H7 (cell line): ENCODE measurements at regions not wholly inside any gene's neighbourhood (a gene's known extent, or its start where the extent isn't known, plus 50 kb on each side); places are given as distances from the start of the nearest gene placed in this dataset.

Experiments
- DNase-seq: peaks from one replicate; pipeline ENCODE4 v3.0.0; 2012
- H3K27me3 ChIP-seq: 2 replicates; pipeline ENCODE4 v1.6.0; 2011; ENCODE audit warnings: mild to moderate bottlenecking, low read length; ENCODE audit not compliant: control insufficient read depth, insufficient read depth
- H3K36me3 ChIP-seq: replicated peaks from 2 replicates; pipeline ENCODE4 v1.5.1; 2011; ENCODE audit warnings: low read length; ENCODE audit not compliant: control insufficient read depth, insufficient read depth
- H3K4me3 ChIP-seq: 2 replicates; pipeline ENCODE4 v1.5.1; 2011; ENCODE audit warnings: low read depth, mild to moderate bottlenecking, control low read depth, low read length, moderate library complexity; ENCODE audit not compliant: insufficient read depth

- H3K4me3 ChIP-seq: no peak overlapping the region
- H3K36me3 ChIP-seq: no peaks in the 10 kb centered on the region
- no peak for DNase-seq
- H3K27me3 ChIP-seq: no peaks in the 10 kb centered on the region
Measured at GRCh38 chr17:83144421-83145357, 65.3 kb downstream of the METRNL start.

GRCh38 chr17:83145358-83145738, 65.9 kb downstream of the METRNL start:
- H3K27me3 ChIP-seq: no peaks in the 10 kb centered on the region
- no peaks in the 10 kb centered on the region for H3K36me3 ChIP-seq
- DNase-seq: no peak
- no peak overlapping the region for H3K4me3 ChIP-seq

- DNase-seq: no peak
- no peak overlapping the region for H3K4me3 ChIP-seq
- H3K36me3 ChIP-seq: no peaks in the 10 kb centered on the region
- no peaks in the 10 kb centered on the region for H3K27me3 ChIP-seq
Measured at GRCh38 chr17:83145831-83146230, 66.4 kb downstream of the METRNL start.

GRCh38 chr17:83146347-83146746, 66.9 kb downstream of the METRNL start:
- H3K27me3 ChIP-seq: no peaks in the 10 kb centered on the region
- DNase-seq: no peak
- H3K4me3 ChIP-seq: no peak overlapping the region
- H3K36me3 ChIP-seq: no peaks in the 10 kb centered on the region

- no peak overlapping the region for H3K4me3 ChIP-seq
- H3K27me3 ChIP-seq: no peaks in the 10 kb centered on the region
Measured at GRCh38 chr17:83147280-83147679, 67.9 kb downstream of the METRNL start.

GRCh38 chr17:83148317-83149028, 69.1 kb downstream of the METRNL start:
- Histone ChIP-seq H3K27me3 (no peaks in the 10 kb centered on the region), H3K36me3 (no peaks in the 10 kb centered on the region), H3K4me3 (no peak overlapping the region)
- no peak for DNase-seq

More at GRCh38 chr17:83147280-83147679, 67.9 kb downstream of the METRNL start:
- DNase-seq: no peak
- no peaks in the 10 kb centered on the region for H3K36me3 ChIP-seq

GRCh38 chr17:83149029-83149725, 69.8 kb downstream of the METRNL start:
- no peaks in the 10 kb centered on the region for H3K27me3 ChIP-seq
- no peak overlapping the region for H3K4me3 ChIP-seq
- no peaks in the 10 kb centered on the region for H3K36me3 ChIP-seq
- DNase-seq: no peak

- no peak for DNase-seq
- Histone ChIP-seq H3K27me3 (no peaks in the 10 kb centered on the region), H3K4me3 (no peak overlapping the region), H3K36me3 (no peaks in the 10 kb centered on the region)
Measured at GRCh38 chr17:83149761-83150251, 70.4 kb downstream of the METRNL start.

- Histone ChIP-seq H3K4me3 (no peak overlapping the region), H3K36me3 (no peaks in the 10 kb centered on the region), H3K27me3 (no peaks in the 10 kb centered on the region)
- DNase-seq: no peak
Measured at GRCh38 chr17:83150369-83151055, 71.1 kb downstream of the METRNL start.

GRCh38 chr17:83151056-83151441, 71.6 kb downstream of the METRNL start:
- DNase-seq: no peak
- no peaks in the 10 kb centered on the region for H3K27me3 ChIP-seq

GRCh38 chr17:83151442-83152226, 72.2 kb downstream of the METRNL start:
- Histone ChIP-seq H3K27me3 (no peaks in the 10 kb centered on the region), H3K36me3 (no peaks in the 10 kb centered on the region), H3K4me3 (no peak overlapping the region)
- peak; percentile 83 for DNase-seq

More at GRCh38 chr17:83151056-83151441, 71.6 kb downstream of the METRNL start:
- Histone ChIP-seq H3K36me3 (no peaks in the 10 kb centered on the region), H3K4me3 (no peak overlapping the region)

- Histone ChIP-seq H3K36me3 (no peaks in the 10 kb centered on the region), H3K27me3 (no peaks in the 10 kb centered on the region), H3K4me3 (no peak overlapping the region)
- DNase-seq: no peak
Measured at GRCh38 chr17:83152227-83152744, 72.9 kb downstream of the METRNL start.
